ENCODE measurements at regions not wholly inside any gene's neighbourhood (a gene's known extent, or its start where the extent isn't known, plus 50 kb on each side); places are given as distances from the start of the nearest gene placed in this dataset.
A peak's percentile ranks its signal among the peaks of the same experiment; 100 is the strongest.

DNA sequence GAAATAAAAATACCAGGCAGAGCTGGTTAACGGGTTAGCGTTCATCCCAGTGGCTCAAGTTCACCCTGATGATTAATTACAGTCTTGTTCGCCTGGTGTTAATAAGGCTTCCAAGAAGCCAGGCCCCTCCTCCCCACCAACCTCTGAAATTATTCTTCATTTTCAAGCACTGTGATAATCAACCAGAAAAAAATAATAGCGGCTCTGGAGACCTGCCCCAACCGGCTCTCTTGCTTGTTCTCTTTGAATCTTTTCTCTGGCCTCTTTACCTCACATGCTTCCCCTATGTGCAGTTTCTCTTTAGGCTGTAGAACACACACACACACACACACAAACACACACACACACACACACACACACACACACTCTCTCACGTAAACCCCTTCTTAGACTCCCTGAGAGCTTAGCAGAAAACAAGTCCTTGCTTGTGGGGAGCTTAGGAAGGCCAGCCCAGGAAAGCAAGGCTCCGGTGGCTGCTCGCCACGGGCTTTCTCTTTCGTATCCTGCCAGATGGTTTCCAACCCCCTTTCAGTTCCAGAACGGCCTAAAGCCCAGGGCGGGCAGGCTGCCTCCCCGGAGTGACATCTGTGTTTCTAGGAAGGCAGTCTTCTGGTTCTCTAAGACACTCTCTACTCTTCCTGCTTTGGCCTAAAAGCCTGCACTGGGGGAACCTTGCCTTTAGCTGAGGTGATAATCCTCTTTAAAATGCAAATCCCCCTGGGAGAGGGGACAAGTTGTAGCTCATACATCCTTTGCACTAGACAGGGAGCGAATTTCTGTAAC lies 106.4 kb upstream of the SESN3 start:
- no peaks in the 10 kb centered on the region for H3K9me3 Mint-ChIP-seq
- H3K36me3 Mint-ChIP-seq: no peaks in the 10 kb centered on the region
- peak in 2 of 3 donors; percentile 0 to 9 for DNase-seq
- peaks cover 0 to 1% (median 0%) of the 10 kb centered on the region in 3 donors for H3K27me3 Mint-ChIP-seq (ENCODE audit: low read depth in 3 of 3)
- no peak overlapping the region for H3K4me3 Mint-ChIP-seq
- peaks cover 0 to 5% of the 10 kb centered on the region in 2 donors for H3K4me1 Mint-ChIP-seq
- H3K27ac Mint-ChIP-seq: no peak overlapping the region

DNA sequence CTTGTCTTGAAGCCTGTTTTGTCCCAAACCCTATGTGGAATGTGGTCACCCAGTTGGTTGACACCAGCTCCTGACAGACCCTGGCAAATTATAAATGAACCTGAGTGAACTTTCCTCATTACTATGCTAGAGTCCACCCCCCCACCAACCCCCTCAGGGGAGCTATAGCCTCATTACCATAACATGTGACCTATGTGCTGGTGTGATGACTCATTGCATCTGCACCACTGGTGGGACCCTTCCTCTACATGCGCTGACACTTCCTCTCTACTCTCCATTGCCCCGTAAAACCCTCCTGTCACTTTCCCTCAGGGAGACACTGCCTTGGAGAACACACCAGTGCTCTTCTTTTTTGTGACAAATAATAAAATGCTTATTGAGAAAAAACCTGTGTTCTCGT lies 105.0 kb upstream of the SESN3 start:
- H3K36me3 Mint-ChIP-seq: no peaks in the 10 kb centered on the region
- H3K27ac Mint-ChIP-seq: no peak overlapping the region
- H3K27me3 Mint-ChIP-seq (ENCODE audit: low read depth in 3 of 3): peaks cover 0 to 1% (median 0%) of the 10 kb centered on the region in 3 donors
- H3K4me3 Mint-ChIP-seq: no peak overlapping the region
- DNase-seq: no peak
- H3K4me1 Mint-ChIP-seq: peaks cover 0 to 5% of the 10 kb centered on the region in 2 donors
- no peaks in the 10 kb centered on the region for H3K9me3 Mint-ChIP-seq

DNA sequence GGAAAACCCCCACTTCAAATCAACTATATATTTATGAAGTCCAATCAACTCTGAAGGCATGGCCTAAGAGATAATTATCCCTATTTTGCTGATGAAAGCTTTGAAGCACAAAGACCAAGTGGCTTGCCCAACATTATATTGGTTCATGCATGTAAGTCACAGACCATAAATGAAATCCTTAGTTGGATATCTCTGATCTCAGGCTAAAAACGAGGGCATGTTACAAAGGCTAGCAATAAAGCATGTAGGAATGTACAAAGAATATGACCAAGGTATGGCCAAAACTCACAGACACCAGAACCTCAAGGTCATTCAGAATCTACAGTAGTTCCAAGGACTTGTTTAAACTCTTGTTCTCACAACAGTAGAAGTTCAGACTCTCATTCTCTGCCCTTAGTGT lies 100.2 kb upstream of the SESN3 start:
- Mint-ChIP-seq H3K27ac (no peak overlapping the region), H3K9me3 (no peaks in the 10 kb centered on the region), H3K4me1 (peaks cover 0 to 1% of the 10 kb centered on the region in 2 donors), H3K4me3 (no peak overlapping the region), H3K36me3 (no peaks in the 10 kb centered on the region), H3K27me3 (ENCODE audit: low read depth in 3 of 3) (peaks cover 0 to 3% (median 0%) of the 10 kb centered on the region in 3 donors)
- no peak for DNase-seq

DNA sequence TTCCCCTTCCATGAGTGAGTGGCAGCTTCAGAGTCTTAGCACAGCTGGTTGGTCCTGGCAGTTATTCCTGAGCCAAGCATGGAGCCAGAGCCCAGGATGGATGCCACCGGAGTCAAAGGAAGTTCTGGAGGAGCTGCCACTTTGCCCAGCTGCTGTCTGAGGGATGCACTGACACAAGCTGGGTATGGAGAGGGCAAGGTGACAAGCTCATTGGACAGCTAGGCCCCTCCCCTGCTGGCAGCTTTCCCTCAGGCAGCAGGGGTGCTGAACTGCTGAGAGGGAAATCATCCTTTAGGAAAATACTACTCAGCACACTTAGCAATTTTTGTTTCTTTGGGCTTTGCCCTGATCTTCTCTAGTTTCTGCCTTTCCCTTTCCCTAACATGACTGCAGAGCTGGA lies 99.3 kb upstream of the SESN3 start:
- H3K27me3 Mint-ChIP-seq (ENCODE audit: low read depth in 3 of 3): peaks cover 0 to 3% (median 0%) of the 10 kb centered on the region in 3 donors
- H3K4me1 Mint-ChIP-seq: no peaks in the 10 kb centered on the region
- no peak for DNase-seq
- no peak overlapping the region for H3K4me3 Mint-ChIP-seq
- H3K9me3 Mint-ChIP-seq: no peaks in the 10 kb centered on the region
- no peak overlapping the region for H3K27ac Mint-ChIP-seq
- no peaks in the 10 kb centered on the region for H3K36me3 Mint-ChIP-seq

DNA sequence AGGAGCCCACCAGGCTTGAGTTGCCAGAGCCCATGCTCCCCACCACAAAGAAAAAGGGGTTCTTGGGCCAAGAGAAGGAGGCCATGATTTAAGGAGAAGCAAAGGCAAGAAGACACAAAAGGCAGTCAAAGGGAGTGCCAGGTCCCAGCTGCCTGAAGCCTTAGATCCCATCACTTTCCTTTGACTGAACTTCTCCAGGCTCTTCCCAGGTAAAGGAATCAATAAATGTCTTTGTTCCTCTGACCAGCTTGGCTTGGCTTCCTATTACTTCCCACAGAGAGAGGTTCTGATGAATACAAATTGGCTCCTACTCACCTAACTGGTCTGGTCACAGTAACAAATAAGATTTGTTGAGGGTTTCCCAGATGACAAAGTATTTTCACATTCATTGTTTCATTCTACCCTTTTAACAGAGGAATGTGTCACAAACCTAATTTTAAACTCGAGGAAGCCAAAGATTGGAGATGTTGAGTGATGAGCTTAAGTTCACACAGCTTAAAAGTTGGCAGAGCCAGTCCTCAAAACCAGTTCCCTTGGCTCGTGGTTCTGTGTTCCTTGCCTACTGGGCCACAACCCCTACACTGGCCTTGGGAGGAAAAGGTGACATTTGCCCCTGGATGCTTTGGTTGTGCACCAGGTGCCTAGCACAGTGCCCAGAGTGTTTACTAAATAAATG lies 96.4 kb upstream of the SESN3 start:
- peaks cover 0 to 2% (median 0%) of the 10 kb centered on the region in 3 donors for H3K27me3 Mint-ChIP-seq (ENCODE audit: low read depth in 3 of 3)
- no peaks in the 10 kb centered on the region for H3K4me1 Mint-ChIP-seq
- DNase-seq: no peak
- no peaks in the 10 kb centered on the region for H3K36me3 Mint-ChIP-seq
- no peaks in the 10 kb centered on the region for H3K9me3 Mint-ChIP-seq
- no peak overlapping the region for H3K4me3 Mint-ChIP-seq
- no peak overlapping the region for H3K27ac Mint-ChIP-seq

DNA sequence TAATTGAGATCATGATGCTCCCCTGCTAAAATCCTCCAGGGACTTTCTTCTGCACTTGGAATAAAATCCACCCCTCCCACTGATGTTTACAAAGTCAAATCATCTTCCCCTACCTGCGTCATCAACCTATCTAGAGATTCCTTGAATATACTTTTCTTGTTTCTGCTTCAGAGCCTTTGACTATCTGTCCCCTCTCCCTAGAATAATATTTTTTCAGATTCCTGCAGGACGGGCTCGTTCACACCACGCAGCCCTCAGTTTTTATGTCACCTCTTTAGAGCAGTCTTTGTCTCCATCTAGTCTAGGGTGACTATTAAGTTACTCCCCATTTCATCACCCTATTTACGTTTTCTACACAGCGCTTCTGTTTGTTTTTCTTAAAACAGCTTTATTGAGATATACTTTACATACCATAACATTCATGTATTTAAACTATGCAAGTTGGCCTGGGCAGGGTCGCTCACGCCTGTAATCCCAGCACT lies 94.8 kb upstream of the SESN3 start:
- Mint-ChIP-seq H3K27me3 (ENCODE audit: low read depth in 3 of 3) (peaks cover 0 to 4% (median 0%) of the 10 kb centered on the region in 3 donors), H3K9me3 (no peaks in the 10 kb centered on the region), H3K36me3 (no peaks in the 10 kb centered on the region), H3K4me1 (no peaks in the 10 kb centered on the region), H3K4me3 (no peak overlapping the region), H3K27ac (no peak overlapping the region)
- DNase-seq: no peak

DNA sequence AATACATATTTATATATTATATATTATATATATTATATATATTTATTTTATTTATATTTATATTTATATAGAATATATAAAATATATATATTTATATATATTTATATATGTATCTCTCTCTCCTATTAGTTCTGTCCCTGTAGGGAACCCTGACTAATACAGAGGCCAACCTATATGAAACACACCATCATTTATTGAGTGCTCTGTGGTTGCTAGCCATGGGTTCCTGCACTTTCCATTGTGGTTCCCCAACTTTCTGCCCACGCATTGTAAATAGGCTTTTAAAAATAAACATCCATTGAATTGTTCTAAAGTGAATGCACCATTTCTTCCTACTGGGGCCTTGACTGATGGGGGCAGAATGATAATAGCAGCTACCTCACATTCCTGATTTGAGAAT lies 93.8 kb upstream of the SESN3 start:
- Mint-ChIP-seq H3K27me3 (ENCODE audit: low read depth in 3 of 3) (peaks cover 0 to 4% (median 0%) of the 10 kb centered on the region in 3 donors), H3K4me1 (no peaks in the 10 kb centered on the region), H3K27ac (no peak overlapping the region)

DNA sequence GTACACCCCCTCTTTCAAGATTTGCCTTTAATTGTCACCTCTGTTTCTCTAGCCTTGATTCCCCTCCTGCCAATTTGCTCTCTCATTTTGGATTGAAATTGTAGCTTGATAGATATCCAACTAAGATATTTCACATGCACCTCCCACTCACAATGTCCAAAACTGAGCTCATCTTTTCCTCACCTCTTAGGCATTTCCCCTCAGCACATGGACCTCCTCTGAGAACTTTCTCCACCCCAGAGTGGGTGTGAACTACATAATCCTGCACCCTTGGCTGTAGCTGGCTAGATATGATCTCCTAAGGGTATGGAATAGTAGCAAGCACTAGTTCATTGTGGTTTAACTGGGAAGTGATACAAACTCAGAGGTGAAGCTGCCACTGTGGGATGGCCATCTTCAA lies 91.5 kb upstream of the SESN3 start:
- DNase-seq: no peak
- peaks cover 0 to 2% (median 0%) of the 10 kb centered on the region in 3 donors for H3K27me3 Mint-ChIP-seq (ENCODE audit: low read depth in 3 of 3)
- no peak overlapping the region for H3K4me3 Mint-ChIP-seq
- H3K27ac Mint-ChIP-seq: no peak overlapping the region
- no peaks in the 10 kb centered on the region for H3K4me1 Mint-ChIP-seq
- no peaks in the 10 kb centered on the region for H3K9me3 Mint-ChIP-seq
- no peaks in the 10 kb centered on the region for H3K36me3 Mint-ChIP-seq

More for the DNA sequence above, 93.8 kb upstream of the SESN3 start:
- no peaks in the 10 kb centered on the region for H3K9me3 Mint-ChIP-seq
- no peak for DNase-seq
- H3K36me3 Mint-ChIP-seq: no peaks in the 10 kb centered on the region
- H3K4me3 Mint-ChIP-seq: no peak overlapping the region

DNA sequence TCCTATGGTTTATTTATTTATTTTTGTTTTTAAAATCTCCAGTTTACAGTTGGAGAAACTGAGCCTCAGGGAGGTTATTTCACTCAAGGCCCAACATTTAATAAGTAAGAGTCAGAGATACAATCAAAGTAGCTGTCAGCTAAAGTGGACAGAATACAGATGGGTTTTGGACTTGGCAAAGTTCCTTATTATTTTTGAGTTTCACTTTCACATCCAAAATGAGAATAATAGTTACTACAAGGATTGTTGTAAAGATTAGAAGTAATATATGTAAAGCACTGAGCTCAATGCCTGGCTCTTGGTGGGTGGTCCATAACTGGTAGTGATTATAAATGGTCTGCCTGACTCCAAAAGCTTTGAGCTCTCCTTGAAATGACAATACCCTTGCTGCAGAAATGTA lies 87.5 kb upstream of the SESN3 start:
- no peaks in the 10 kb centered on the region for H3K36me3 Mint-ChIP-seq
- no peak overlapping the region for H3K27ac Mint-ChIP-seq
- H3K9me3 Mint-ChIP-seq: no peaks in the 10 kb centered on the region

DNA sequence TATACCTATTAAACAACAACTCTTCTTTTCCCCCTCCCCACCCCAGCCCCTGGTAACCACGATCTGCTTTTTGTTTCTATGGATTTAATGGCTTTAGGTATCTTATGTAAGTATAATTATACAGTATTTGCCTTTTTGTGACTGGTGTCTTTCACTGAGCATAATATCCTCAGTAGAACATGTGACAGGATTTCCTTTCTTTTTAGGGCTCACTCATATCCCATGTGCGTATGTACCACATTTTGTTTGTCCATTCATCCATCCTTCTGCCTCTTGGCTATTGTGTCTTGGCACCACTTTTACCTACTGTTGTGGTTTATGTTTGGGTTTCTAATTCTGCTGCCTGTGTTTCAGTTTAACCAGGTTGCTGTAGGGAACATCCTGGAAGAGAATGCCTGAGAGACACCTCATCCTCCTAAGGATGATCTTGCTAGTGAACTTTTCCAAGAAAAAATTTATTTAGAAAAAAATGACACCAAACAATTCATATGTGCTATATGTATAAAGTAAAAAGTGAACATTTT lies 77.6 kb upstream of the SESN3 start:
- Mint-ChIP-seq H3K9me3 (no peaks in the 10 kb centered on the region), H3K4me3 (no peak overlapping the region), H3K4me1 (no peaks in the 10 kb centered on the region), H3K36me3 (no peaks in the 10 kb centered on the region), H3K27me3 (ENCODE audit: low read depth in 3 of 3) (peaks cover 0 to 4% (median 0%) of the 10 kb centered on the region in 3 donors), H3K27ac (no peak overlapping the region)
- DNase-seq: no peak

More for the DNA sequence above, 87.5 kb upstream of the SESN3 start:
- no peak overlapping the region for H3K4me3 Mint-ChIP-seq
- peaks cover 0 to 2% (median 0%) of the 10 kb centered on the region in 3 donors for H3K27me3 Mint-ChIP-seq (ENCODE audit: low read depth in 3 of 3)
- no peak for DNase-seq
- no peaks in the 10 kb centered on the region for H3K4me1 Mint-ChIP-seq

DNA sequence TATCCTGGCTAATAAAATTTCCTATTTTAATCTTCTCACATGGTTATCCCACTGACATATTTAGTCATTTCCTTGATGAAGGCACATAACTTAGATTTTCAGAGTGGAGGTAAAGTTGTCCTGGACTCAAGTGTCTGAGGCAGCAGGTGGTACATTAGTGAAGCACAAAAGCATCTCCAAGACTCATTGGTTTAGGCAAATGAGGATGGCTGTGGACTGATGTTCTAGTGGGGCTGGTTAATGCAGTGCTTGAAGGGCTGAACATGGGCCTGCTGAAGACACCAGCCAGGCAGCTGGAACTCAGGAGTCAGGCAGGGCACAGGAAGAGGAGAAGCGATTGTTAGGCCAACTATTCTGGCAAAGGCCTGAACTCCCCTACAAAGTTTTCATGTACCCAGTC lies 76.3 kb upstream of the SESN3 start:
- no peak overlapping the region for H3K27ac Mint-ChIP-seq
- no peak overlapping the region for H3K4me3 Mint-ChIP-seq
- H3K36me3 Mint-ChIP-seq: no peaks in the 10 kb centered on the region

DNA sequence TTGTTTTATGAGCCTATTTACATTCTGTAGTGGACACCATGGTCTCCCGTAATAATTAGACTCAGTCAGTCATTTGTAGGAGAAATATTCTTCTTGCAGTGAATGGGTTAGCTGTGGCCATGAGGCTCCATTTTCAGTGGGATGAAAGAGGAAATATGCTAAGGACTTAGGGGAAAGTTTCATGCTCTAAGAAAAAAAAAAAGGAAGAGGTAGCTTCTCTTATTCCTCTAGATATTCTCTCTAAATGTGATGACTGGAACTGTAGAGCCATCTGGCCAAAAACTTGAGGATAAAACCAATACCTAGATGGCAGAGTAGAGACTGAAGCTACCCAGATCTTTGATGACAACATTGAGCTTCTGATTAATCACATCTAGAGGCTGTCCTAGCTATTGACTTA lies 75.8 kb upstream of the SESN3 start:
- DNase-seq: no peak
- Mint-ChIP-seq H3K36me3 (no peaks in the 10 kb centered on the region), H3K9me3 (no peaks in the 10 kb centered on the region), H3K4me1 (no peaks in the 10 kb centered on the region), H3K27me3 (ENCODE audit: low read depth in 3 of 3) (peaks cover 0 to 4% (median 0%) of the 10 kb centered on the region in 3 donors), H3K4me3 (no peak overlapping the region), H3K27ac (no peak overlapping the region)

More for the DNA sequence above, 76.3 kb upstream of the SESN3 start:
- DNase-seq: no peak
- Mint-ChIP-seq H3K4me1 (no peaks in the 10 kb centered on the region), H3K9me3 (no peaks in the 10 kb centered on the region), H3K27me3 (ENCODE audit: low read depth in 3 of 3) (peaks cover 0 to 4% (median 0%) of the 10 kb centered on the region in 3 donors)

DNA sequence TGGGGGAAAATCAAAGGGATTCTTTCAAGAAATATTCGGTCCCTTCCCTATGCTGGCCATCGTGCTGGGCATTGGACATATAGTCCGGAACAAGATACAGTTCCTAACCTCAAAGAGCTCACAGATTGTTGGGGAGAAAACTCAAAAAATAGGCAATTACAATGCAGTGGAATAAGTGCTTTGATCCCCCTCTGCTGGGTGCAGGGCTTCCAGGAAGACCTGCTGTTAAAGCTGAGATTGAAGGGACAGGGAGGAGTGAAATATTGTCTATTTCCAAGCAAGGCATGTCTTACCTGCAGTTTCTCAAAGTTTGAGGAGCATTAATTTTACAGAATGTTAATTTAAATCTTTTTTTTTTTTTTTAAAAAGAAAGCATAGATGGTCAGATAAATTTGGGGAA lies 75.1 kb upstream of the SESN3 start:
- Mint-ChIP-seq H3K27me3 (ENCODE audit: low read depth in 3 of 3) (peaks cover 0 to 2% (median 0%) of the 10 kb centered on the region in 3 donors), H3K27ac (no peak overlapping the region), H3K4me1 (no peaks in the 10 kb centered on the region), H3K36me3 (no peaks in the 10 kb centered on the region), H3K9me3 (no peaks in the 10 kb centered on the region), H3K4me3 (no peak overlapping the region)
- DNase-seq: no peak

DNA sequence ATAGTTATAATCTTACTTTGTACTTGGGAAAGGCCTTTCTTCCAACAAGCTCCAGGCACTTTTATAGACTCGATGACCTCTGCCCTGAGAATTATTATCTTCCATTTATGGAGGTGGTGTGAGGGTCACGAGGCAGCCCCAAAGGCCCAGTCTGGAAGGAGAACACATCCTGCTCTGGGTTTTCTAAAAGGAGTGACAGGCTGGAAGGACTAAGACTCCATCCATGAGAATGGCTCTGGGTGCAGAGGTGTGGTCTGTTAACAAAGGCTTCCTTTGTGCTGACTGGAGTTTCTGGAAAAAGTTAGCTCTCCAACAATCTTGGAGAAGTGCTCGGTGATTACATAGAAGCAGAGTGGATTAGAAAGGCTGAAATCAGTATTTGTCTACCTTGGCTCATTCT lies 74.7 kb upstream of the SESN3 start:
- Mint-ChIP-seq H3K36me3 (no peaks in the 10 kb centered on the region), H3K27me3 (ENCODE audit: low read depth in 3 of 3) (peaks cover 0 to 2% (median 0%) of the 10 kb centered on the region in 3 donors), H3K27ac (no peak overlapping the region), H3K4me3 (no peak overlapping the region), H3K9me3 (no peaks in the 10 kb centered on the region), H3K4me1 (no peaks in the 10 kb centered on the region)
- no peak for DNase-seq
